Left ventricle myocardium inferior (tissue), 1 donor: ENCODE measurements at regions not wholly inside any gene's neighbourhood (a gene's known extent, or its start where the extent isn't known, plus 50 kb on each side); places are given as distances from the start of the nearest gene placed in this dataset.
"Not testable (repeated sequence)": the region's sequence is repeated elsewhere in the genome, so short reads cannot be mapped to it uniquely, and the experiment has no call there.

Source experiments
- DNase-seq: peaks from one replicate; pipeline ENCODE4 v3.0.0-alpha.2; 2020
- H3K27ac ChIP-seq: fragments of 200-600 bp; replicated peaks from 2 replicates; pipeline ENCODE4 v1.8.0; 2021
- H3K27me3 ChIP-seq: fragments of 200-600 bp; 2 replicates; pipeline ENCODE4 v1.8.0; 2021; ENCODE audit warnings: low read depth
- H3K36me3 ChIP-seq: fragments of 200-600 bp; 2 replicates; pipeline ENCODE4 v1.8.0; 2021
- H3K4me1 ChIP-seq: fragments of 200-600 bp; 2 replicates; pipeline ENCODE4 v1.8.0; 2021
- H3K4me3 ChIP-seq: fragments of 200-600 bp; 2 replicates; pipeline ENCODE4 v1.8.0; 2021; ENCODE audit warnings: mild to moderate bottlenecking, moderate library complexity
- H3K9me3 ChIP-seq: fragments of 200-600 bp; replicated peaks from 2 replicates; pipeline ENCODE4 v1.8.0; 2021
- CTCF ChIP-seq: fragments of 200-600 bp; IDR thresholded peaks from 2 replicates; pipeline ENCODE4 v1.8.0; 2021; ENCODE audit warnings: antibody characterized with exemption, mild to moderate bottlenecking, borderline replicate concordance
- intact Hi-C: fragments of 100-400 bp; cut with micrococcal nuclease; formaldehyde crosslinking; loops from one replicate; pipeline ENCODE4 v1.11.0; 2022
- donor health status: DM: no; HTN: yes; CAD: no; lungs with severe emphysema.

GRCh38 chr9:64130325-64130724 is 1154.7 kb downstream of the FOXD4L5 start:
- H3K9me3 ChIP-seq, H3K4me3 ChIP-seq, H3K27ac ChIP-seq, H3K36me3 ChIP-seq, intact Hi-C loops, DNase-seq, H3K27me3 ChIP-seq, H3K4me1 ChIP-seq: not testable (repeated sequence)

- no peak for TF ChIP-seq CTCF
- no peak for DNase-seq
- intact Hi-C loops: no loop called here
- H3K36me3 ChIP-seq: no peaks in the 10 kb centered on the region
- H3K27me3 ChIP-seq: no peaks in the 10 kb centered on the region
- H3K4me3 ChIP-seq: no peak overlapping the region
- H3K9me3 ChIP-seq: no peaks in the 10 kb centered on the region
- H3K27ac ChIP-seq: no peak overlapping the region
- no peaks in the 10 kb centered on the region for H3K4me1 ChIP-seq
Observed at GRCh38 chr9:64128572-64128971, 1156.4 kb downstream of the FOXD4L5 start.

- H3K27ac ChIP-seq, H3K36me3 ChIP-seq, H3K4me3 ChIP-seq, DNase-seq, H3K27me3 ChIP-seq, H3K9me3 ChIP-seq, intact Hi-C loops, H3K4me1 ChIP-seq: not testable (repeated sequence)
Observed at GRCh38 chr9:64121602-64122001, 1163.4 kb downstream of the FOXD4L5 start.

GRCh38 chr9:64117329-64117728 is 1167.7 kb downstream of the FOXD4L5 start:
- H3K27me3 ChIP-seq, intact Hi-C loops, H3K27ac ChIP-seq, H3K4me3 ChIP-seq, H3K4me1 ChIP-seq, H3K36me3 ChIP-seq, DNase-seq, H3K9me3 ChIP-seq: not testable (repeated sequence)

GRCh38 chr9:64107867-64108266 is 1177.1 kb downstream of the FOXD4L5 start:
- H3K36me3 ChIP-seq, H3K4me3 ChIP-seq, DNase-seq, H3K27me3 ChIP-seq, intact Hi-C loops, H3K4me1 ChIP-seq, H3K9me3 ChIP-seq, H3K27ac ChIP-seq: not testable (repeated sequence)

GRCh38 chr9:64107211-64107610 is 1177.8 kb downstream of the FOXD4L5 start:
- intact Hi-C loops: not testable (repeated sequence)

GRCh38 chr9:64105193-64105592 is 1179.8 kb downstream of the FOXD4L5 start:
- H3K9me3 ChIP-seq, intact Hi-C loops, DNase-seq, H3K4me3 ChIP-seq, H3K27me3 ChIP-seq, H3K27ac ChIP-seq, H3K36me3 ChIP-seq, H3K4me1 ChIP-seq: not testable (repeated sequence)

More at GRCh38 chr9:64107211-64107610, 1177.8 kb downstream of the FOXD4L5 start:
- not testable (repeated sequence) for H3K4me1 ChIP-seq, H3K36me3 ChIP-seq, H3K4me3 ChIP-seq, H3K9me3 ChIP-seq, DNase-seq, H3K27ac ChIP-seq, H3K27me3 ChIP-seq

- H3K36me3 ChIP-seq, H3K27me3 ChIP-seq, H3K4me1 ChIP-seq, H3K9me3 ChIP-seq, H3K4me3 ChIP-seq, DNase-seq, intact Hi-C loops, H3K27ac ChIP-seq: not testable (repeated sequence)
Observed at GRCh38 chr9:64101504-64101903, 1183.5 kb downstream of the FOXD4L5 start.

GRCh38 chr9:64100571-64101155 is 1184.3 kb downstream of the FOXD4L5 start:
- H3K36me3 ChIP-seq, intact Hi-C loops, H3K4me3 ChIP-seq, H3K27ac ChIP-seq, H3K9me3 ChIP-seq, H3K27me3 ChIP-seq, DNase-seq, H3K4me1 ChIP-seq: not testable (repeated sequence)

GRCh38 chr9:64085998-64086397 is 1199.0 kb downstream of the FOXD4L5 start:
- H3K4me3 ChIP-seq, H3K27me3 ChIP-seq, H3K9me3 ChIP-seq, H3K4me1 ChIP-seq, DNase-seq, intact Hi-C loops, H3K36me3 ChIP-seq, H3K27ac ChIP-seq: not testable (repeated sequence)

GRCh38 chr9:64071358-64072253 is 1213.4 kb downstream of the FOXD4L5 start:
- H3K9me3 ChIP-seq, DNase-seq, H3K27ac ChIP-seq, H3K27me3 ChIP-seq, H3K4me1 ChIP-seq, H3K36me3 ChIP-seq, intact Hi-C loops, H3K4me3 ChIP-seq: not testable (repeated sequence)

GRCh38 chr9:64070611-64071357 is 1214.2 kb downstream of the FOXD4L5 start:
- H3K27ac ChIP-seq, DNase-seq, H3K9me3 ChIP-seq, H3K27me3 ChIP-seq, H3K4me1 ChIP-seq, H3K36me3 ChIP-seq, H3K4me3 ChIP-seq, intact Hi-C loops: not testable (repeated sequence)
